Stimulated activated CD4-positive, alpha-beta T cell treated with anti-CD3 and anti-CD28 coated beads, TNF-alpha, amount 100 ng/mL, for 48 hours (primary cell): ENCODE measurements at regions not wholly inside any gene's neighbourhood (a gene's known extent, or its start where the extent isn't known, plus 50 kb on each side); places are given as distances from the start of the nearest gene placed in this dataset.
"Not testable (repeated sequence)": the region's sequence is repeated elsewhere in the genome, so short reads cannot be mapped to it uniquely, and the experiment has no call there.

Experiments used
- DNase-seq, 3 donors: peaks; one replicate each; pipeline ENCODE4 v3.0.0-alpha.2; 2020; ENCODE audit warnings: low read depth in 3 of 3

GRCh38 chr7:55303220-55303619 lies 61.9 kb upstream of the LANCL2 start:
- DNase-seq: no peak

GRCh38 chr7:55304018-55304762 lies 60.9 kb upstream of the LANCL2 start:
- DNase-seq: no peak

- no peak for DNase-seq
Measured at GRCh38 chr7:55305135-55305534, 60.0 kb upstream of the LANCL2 start.

- DNase-seq: no peak
Measured at GRCh38 chr7:55306331-55306730, 58.8 kb upstream of the LANCL2 start.

GRCh38 chr7:55307123-55307916 lies 57.8 kb upstream of the LANCL2 start:
- DNase-seq: no peak

- DNase-seq: no peak
Measured at GRCh38 chr7:55308186-55308929, 56.8 kb upstream of the LANCL2 start.

- peak; percentile 40 to 78 (median 63) for DNase-seq
Measured at GRCh38 chr7:55309040-55309991, 55.8 kb upstream of the LANCL2 start.

- DNase-seq: no peak
Measured at GRCh38 chr7:55310287-55311025, 54.7 kb upstream of the LANCL2 start.

- not testable (repeated sequence) for DNase-seq
Measured at GRCh38 chr7:55311892-55312291, 53.2 kb upstream of the LANCL2 start.

- DNase-seq: not testable (repeated sequence)
Measured at GRCh38 chr7:55313671-55314070, 51.5 kb upstream of the LANCL2 start.

GRCh38 chr7:55314967-55315366 lies 50.2 kb upstream of the LANCL2 start:
- no peak for DNase-seq
